Left colon (tissue), 2 donors: ENCODE measurements at regions not wholly inside any gene's neighbourhood (a gene's known extent, or its start where the extent isn't known, plus 50 kb on each side); places are given as distances from the start of the nearest gene placed in this dataset.

ENCODE experiments used
- ATAC-seq: fragments of 200-7000 bp; cut with Tn5 transposase; one replicate; pipeline ENCODE4 v1.9.1; 2020; ENCODE audit warnings: mild to moderate bottlenecking, moderate library complexity
- DNase-seq, 2 donors: peaks; one replicate each; pipeline ENCODE4 v3.0.0-alpha.2; 2020
- intact Hi-C, 2 donors: fragments of 100-400 bp; cut with DNase I in 1 of 2; cut with micrococcal nuclease in 1 of 2; formaldehyde crosslinking; loops; one replicate each; pipeline versions ENCODE4 v1.11.2 to v1.14.0; 2022; cut with DNase I, micrococcal nuclease
- donor health status: DM: no; HTN: no; CAD: no.
- donor health status: DM: yes; HTN: yes; CAD: no.

- DNase-seq (no peak), ATAC-seq (no peak)
- intact Hi-C loops, result no loop called here
Observed at GRCh38 chr10:121112579-121113384, 261.6 kb downstream of the WDR11 start.

GRCh38 chr10:121113385-121113696 is 262.2 kb downstream of the WDR11 start:
- intact Hi-C loops, result no loop called here
- ATAC-seq, result no peak

GRCh38 chr10:121113911-121114310 is 262.7 kb downstream of the WDR11 start:
- ATAC-seq, result no peak
- intact Hi-C loops, result no loop called here
- DNase-seq, result no peak

More at GRCh38 chr10:121113385-121113696, 262.2 kb downstream of the WDR11 start:
- DNase-seq, result no peak

GRCh38 chr10:121115154-121115553 is 264.0 kb downstream of the WDR11 start:
- no peak for DNase-seq
- intact Hi-C loops, result no loop called here
- ATAC-seq, result no peak

- ATAC-seq, result no peak
- intact Hi-C loops, result no loop called here
Observed at GRCh38 chr10:121121462-121121861, 270.3 kb downstream of the WDR11 start.

GRCh38 chr10:121127151-121127906 is 276.2 kb downstream of the WDR11 start:
- ATAC-seq (no peak), DNase-seq (no peak)
- intact Hi-C loops, result no loop called here

More at GRCh38 chr10:121121462-121121861, 270.3 kb downstream of the WDR11 start:
- DNase-seq, result no peak

GRCh38 chr10:121128164-121128563 is 277.0 kb downstream of the WDR11 start:
- no peak for DNase-seq
- intact Hi-C loops, result no loop called here
- no peak for ATAC-seq

- no peak for ATAC-seq
- intact Hi-C loops, result no loop called here
- DNase-seq, result no peak
Observed at GRCh38 chr10:121129266-121129665, 278.1 kb downstream of the WDR11 start.

- no peak for ATAC-seq
- no peak for DNase-seq
- intact Hi-C loops, result no loop called here
Observed at GRCh38 chr10:121130382-121130781, 279.2 kb downstream of the WDR11 start.

- intact Hi-C loops, result no loop called here
- DNase-seq (no peak), ATAC-seq (no peak)
Observed at GRCh38 chr10:121131014-121131413, 279.9 kb downstream of the WDR11 start.

GRCh38 chr10:121131426-121132265 is 280.5 kb downstream of the WDR11 start:
- intact Hi-C loops, result no loop called here
- DNase-seq (no peak), ATAC-seq (no peak)

GRCh38 chr10:121132273-121132672 is 281.1 kb downstream of the WDR11 start:
- ATAC-seq (no peak), DNase-seq (no peak)
- intact Hi-C loops, result no loop called here

GRCh38 chr10:121133901-121134300 is 282.7 kb downstream of the WDR11 start:
- no peak for ATAC-seq
- intact Hi-C loops, result no loop called here
- DNase-seq, result no peak

- ATAC-seq (no peak), DNase-seq (no peak)
- intact Hi-C loops, result no loop called here
Observed at GRCh38 chr10:121134711-121135110, 283.5 kb downstream of the WDR11 start.

- ATAC-seq, result no peak
- intact Hi-C loops, result no loop called here
- no peak for DNase-seq
Observed at GRCh38 chr10:121135512-121135911, 284.4 kb downstream of the WDR11 start.

GRCh38 chr10:121137533-121137932 is 286.4 kb downstream of the WDR11 start:
- DNase-seq, result no peak
- intact Hi-C loops, result no loop called here
- no peak for ATAC-seq

- intact Hi-C loops, result no loop called here
- no peak for ATAC-seq
- no peak for DNase-seq
Observed at GRCh38 chr10:121138112-121138860, 287.1 kb downstream of the WDR11 start.

- no peak for ATAC-seq
- DNase-seq, result no peak
- intact Hi-C loops, result no loop called here
Observed at GRCh38 chr10:121138918-121139317, 287.8 kb downstream of the WDR11 start.
